HCT116 (cell line): ENCODE measurements at regions not wholly inside any gene's neighbourhood (a gene's known extent, or its start where the extent isn't known, plus 50 kb on each side); places are given as distances from the start of the nearest gene placed in this dataset.
A peak's percentile ranks its signal among the peaks of the same experiment; 100 is the strongest.

Experiments used
- ATAC-seq: fragments of 200-7000 bp; cut with Tn5 transposase; 2 replicates; pipeline ENCODE4 v1.9.1; 2020; ENCODE audit warnings: mild to moderate bottlenecking, moderate library complexity
- BruUV-seq: library from RNA; stranded (reverse); fragments of 400-500 nt; replicated peaks from 2 replicates; lab custom pipeline; 2021; lab: Mats Ljungman, UMichigan
- CTCF ChIA-PET: fragments of 300-600 bp; sonication (Branson Sonifier 250); formaldehyde crosslinking; loops from one replicate; lab custom pipeline; 2021; ENCODE audit warnings: antibody characterized with exemption; lab: Charles Lee
- POLR2A ChIA-PET: fragments of 300-600, 350-600 bp; sonication (Branson Sonifier 250); formaldehyde crosslinking; loops from one replicate; lab custom pipeline; 2021; ENCODE audit warnings: antibody characterized with exemption; lab: Charles Lee
- RAD21 ChIA-PET, 2 experiments: fragments of 300-600 bp; sonication (Branson Sonifier 250); formaldehyde crosslinking; loops; one replicate each; lab custom pipeline; 2023; ENCODE audit warnings: low total read pairs in 2 of 2; ENCODE audit not compliant: uncharacterized antibody in 2 of 2, unreplicated experiment in 2 of 2, low non-redundant PET in 1 of 2; lab: Charles Lee
- DNase-seq: peaks from one replicate; pipeline ENCODE4 v3.0.0-alpha.2; 2010; ENCODE audit warnings: low read depth, low spot score
- H2AFZ ChIP-seq: fragments of 200-600 bp; shearing (Covaris generic), sonication (generic); 2 replicates; pipeline ENCODE4 v1.6.1; 2017; ENCODE audit warnings: low read depth, mixed run types, mixed read lengths, antibody characterized with exemption, low read length; ENCODE audit not compliant: poor library complexity, severe bottlenecking
- H3K27ac ChIP-seq: 2 replicates; pipeline ENCODE4 v1.5.1; 2012; ENCODE audit warnings: low read depth, low read length
- H3K27me3 ChIP-seq: fragments of 200-600 bp; sonication (generic); 2 replicates; pipeline ENCODE4 v1.6.1; 2016; ENCODE audit warnings: mixed run types, low read length, mixed read lengths; ENCODE audit not compliant: insufficient read depth
- H3K36me3 ChIP-seq, 2 experiments: fragments of 200-500 bp in 1 of 2; fragments of 200-600 bp in 1 of 2; sonication (Bioruptor generic) in 1 of 2; sonication (generic) in 1 of 2; 2 replicates each; pipeline versions ENCODE4 v1.5.1 to v1.6.1; 2014 to 2016; ENCODE audit warnings: low read length in 2 of 2, inconsistent platforms in 1 of 2, mixed read lengths in 1 of 2, mixed run types in 1 of 2; ENCODE audit not compliant: insufficient read depth in 2 of 2, control insufficient read depth in 1 of 2
- H3K4me1 ChIP-seq, 2 experiments: fragments of 200-600 bp in 1 of 2; sonication (generic) in 1 of 2; 2 replicates each; pipeline versions ENCODE4 v1.5.1 to v1.6.1; 2012 to 2017; ENCODE audit warnings: low read length in 2 of 2, inconsistent platforms in 1 of 2, mild to moderate bottlenecking in 1 of 2, mixed read lengths in 1 of 2, mixed run types in 1 of 2, moderate library complexity in 1 of 2; ENCODE audit not compliant: insufficient read depth in 2 of 2, control insufficient read depth in 1 of 2
- H3K4me2 ChIP-seq: fragments of 200-600 bp; sonication (generic); 2 replicates; pipeline ENCODE4 v1.6.1; 2017; ENCODE audit warnings: mixed run types, low read length, mixed read lengths
- H3K4me3 ChIP-seq, 2 experiments: fragments of 200-600 bp in 1 of 2; sonication (generic) in 1 of 2; replicated peaks in 1 of 2; 2 replicates each; pipeline ENCODE4 v1.5.1; 2011 to 2016; ENCODE audit warnings: low read length in 2 of 2, control low read depth in 1 of 2, low read depth in 1 of 2, mild to moderate bottlenecking in 1 of 2, mixed read lengths in 1 of 2, mixed run types in 1 of 2
- H3K79me2 ChIP-seq: fragments of 200-600 bp; sonication (generic); 2 replicates; pipeline ENCODE4 v1.6.1; 2017; ENCODE audit warnings: mild to moderate bottlenecking, mixed run types, low read length, moderate library complexity, mixed read lengths; ENCODE audit not compliant: insufficient read depth
- H3K9ac ChIP-seq: fragments of 200-600 bp; sonication (generic); 2 replicates; pipeline ENCODE4 v1.6.1; 2016; ENCODE audit warnings: low read length, mixed read lengths
- H3K9me2 ChIP-seq: fragments of 200-600 bp; sonication (generic), shearing (Covaris generic); 2 replicates; pipeline ENCODE4 v1.6.1; 2017; ENCODE audit warnings: mixed run types, mild to moderate bottlenecking, moderate library complexity; ENCODE audit not compliant: insufficient read depth
- H3K9me3 ChIP-seq, 2 experiments: fragments of 200-500 bp in 1 of 2; fragments of 200-600 bp in 1 of 2; sonication (Bioruptor generic) in 1 of 2; sonication (generic) in 1 of 2; 2 replicates each; pipeline ENCODE4 v1.6.1; 2014 to 2017; ENCODE audit warnings: low read length in 2 of 2, mixed read lengths in 2 of 2, inconsistent platforms in 1 of 2, low read depth in 1 of 2, mild to moderate bottlenecking in 1 of 2, mixed run types in 1 of 2, moderate library complexity in 1 of 2; ENCODE audit not compliant: control insufficient read depth in 1 of 2, insufficient read depth in 1 of 2
- H4K20me1 ChIP-seq: fragments of 200-600 bp; sonication (generic), shearing (Covaris generic); 2 replicates; pipeline ENCODE4 v1.6.1; 2017; ENCODE audit warnings: mixed run types, mild to moderate bottlenecking, moderate library complexity; ENCODE audit not compliant: insufficient read depth
- ATF3 ChIP-seq: IDR thresholded peaks from 2 replicates; pipeline ENCODE4 v1.6.1; 2012
- CEBPB ChIP-seq: IDR thresholded peaks from 2 replicates; pipeline ENCODE4 v1.6.1; 2012; ENCODE audit warnings: low read depth
- ELF1 ChIP-seq: IDR thresholded peaks from 2 replicates; pipeline ENCODE4 v1.6.1; 2012; ENCODE audit warnings: low read depth, borderline replicate concordance
- EZH2phosphoT487 ChIP-seq: fragments of 200-600 bp; IDR thresholded peaks from 2 replicates; pipeline ENCODE4 v1.6.1; 2018; ENCODE audit warnings: antibody characterized with exemption, borderline replicate concordance
- MAX ChIP-seq: IDR thresholded peaks from 2 replicates; pipeline ENCODE4 v1.6.1; 2012
- POLR2AphosphoS5 ChIP-seq: IDR thresholded peaks from 2 replicates; pipeline ENCODE4 v1.6.1; 2011; ENCODE audit warnings: mild to moderate bottlenecking, low read depth, low read length, moderate library complexity
- REST ChIP-seq: IDR thresholded peaks from 2 replicates; pipeline ENCODE4 v1.6.1; 2012; ENCODE audit warnings: low read depth
- SP1 ChIP-seq: IDR thresholded peaks from 2 replicates; pipeline ENCODE4 v1.6.1; 2012; ENCODE audit warnings: low read depth
- TCF7L2 ChIP-seq: IDR thresholded peaks from 2 replicates; pipeline ENCODE4 v1.7.0; 2011; ENCODE audit warnings: borderline replicate concordance, inconsistent platforms; ENCODE audit not compliant: insufficient read depth, insufficient read length; ENCODE audit errors: extremely low read depth
- ZBTB33 ChIP-seq: IDR thresholded peaks from 2 replicates; pipeline ENCODE4 v1.6.1; 2011; ENCODE audit warnings: mild to moderate bottlenecking, low read length, moderate library complexity; ENCODE audit not compliant: insufficient replicate concordance; ENCODE audit errors: extremely low read depth
- ZNF274 ChIP-seq: fragments of 200-500 bp; sonication (Bioruptor generic); IDR thresholded peaks from 2 replicates; pipeline ENCODE4 v1.6.1; 2014; ENCODE audit warnings: mild to moderate bottlenecking, low read depth, low read length, inconsistent platforms
- intact Hi-C: fragments of 100-400 bp; cut with micrococcal nuclease; formaldehyde crosslinking; loops from 2 replicates; pipeline ENCODE4 v1.10.0; 2022

GRCh38 chrX:46330513-46330912, 214.7 kb downstream of the ZNF674 start:
- no peak overlapping the region for H3K4me3 ChIP-seq
- no peak overlapping the region for H2AFZ ChIP-seq
- CTCF ChIA-PET: no interaction called here
- no peaks in the 10 kb centered on the region for H3K9me2 ChIP-seq
- H3K9ac ChIP-seq: peak overlapping the region; percentile 42
- H3K27me3 ChIP-seq: no peaks in the 10 kb centered on the region
- no peaks in the 10 kb centered on the region for H4K20me1 ChIP-seq
- H3K4me2 ChIP-seq: 0 out of 2 replicates have a peak overlapping the region, but pooled peaks have one; percentile 17
- peaks cover 6% of the 10 kb centered on the region; the same call in 1 of the 2 replicates for H3K79me2 ChIP-seq
- intact Hi-C loops: no loop called here
- no peak for DNase-seq
- POLR2A ChIA-PET: no interaction called here
- TF ChIP-seq ELF1 (no peak), SP1 (no peak), ATF3 (no peak), POLR2AphosphoS5 (0 out of 2 replicates have a peak, but pooled peaks have one; percentile 37)
- H3K9me3 ChIP-seq: no peaks in the 10 kb centered on the region
- H3K36me3 ChIP-seq: no peaks in the 10 kb centered on the region
- TSS peak; percentile 44 for BruUV-seq
- peak overlapping the region; percentile 88 for H3K27ac ChIP-seq
- ATAC-seq: no peak
- peaks cover 60 to 84% of the 10 kb centered on the region in 2 experiments for H3K4me1 ChIP-seq
- RAD21 ChIA-PET: no interaction called here

GRCh38 chrX:46328133-46328532, 217.1 kb downstream of the ZNF674 start:
- CTCF ChIA-PET: no interaction called here
- no peaks in the 10 kb centered on the region for H3K9me3 ChIP-seq
- H4K20me1 ChIP-seq: no peaks in the 10 kb centered on the region
- RAD21 ChIA-PET: interaction anchor here in 1 of 2 experiments (0.9 kb wide), 1 partner anchor 48 kb away, joined by 3 read pairs; no protein-coding TSS in a partner anchor
- H3K4me2 ChIP-seq: peak overlapping the region; percentile 75
- H3K9ac ChIP-seq: peak overlapping the region; percentile 84
- H3K79me2 ChIP-seq: peaks cover 6% of the 10 kb centered on the region; the same call in 1 of the 2 replicates
- TF ChIP-seq MAX (no peak), ZBTB33 (no peak), ATF3 (no peak), REST (no peak), TCF7L2 (no peak), CEBPB (no peak), EZH2phosphoT487 (no peak), ZNF274 (no peak)
- peaks cover 62 to 96% of the 10 kb centered on the region in 2 experiments for H3K4me1 ChIP-seq
- intact Hi-C loops: loop anchor here (5.0 to 10.0 kb wide), 4 partner anchors 146 to 616 kb away; no protein-coding TSS in a partner anchor
- DNase-seq (no peak), ATAC-seq (no peak)
- H3K4me3 ChIP-seq: no peak overlapping the region
- no peak overlapping the region for H2AFZ ChIP-seq
- POLR2A ChIA-PET: no interaction called here
- no peaks in the 10 kb centered on the region for H3K27me3 ChIP-seq
- no peaks in the 10 kb centered on the region for H3K36me3 ChIP-seq
- no TSS peak for BruUV-seq
- H3K9me2 ChIP-seq: no peaks in the 10 kb centered on the region
- H3K27ac ChIP-seq: peak overlapping the region; percentile 88
